A549 (cell line): ENCODE measurements at regions not wholly inside any gene's neighbourhood (a gene's known extent, or its start where the extent isn't known, plus 50 kb on each side); places are given as distances from the start of the nearest gene placed in this dataset.

Experiments
- CEBPB ChIP-seq, 2 experiments: fragments of >200 bp in 1 of 2; sonication (Bioruptor Twin) in 1 of 2; formaldehyde crosslinking in 1 of 2; IDR thresholded peaks; 2 replicates each; pipeline ENCODE4 v1.6.1; 2012 to 2016
- EP300 ChIP-seq, 2 experiments: fragments of >200 bp; sonication (Bioruptor Twin); formaldehyde crosslinking; IDR thresholded peaks; 2 replicates in 1 of 2; 3 replicates in 1 of 2; pipeline ENCODE4 v1.6.1; 2016 to 2017
- PHF8 ChIP-seq: fragments of 200-600 bp; sonication (generic); IDR thresholded peaks from 2 replicates; pipeline ENCODE4 v1.6.1; 2016; ENCODE audit warnings: low read depth, mild to moderate bottlenecking, antibody characterized with exemption, moderate library complexity, borderline replicate concordance
- TF ChIP-seq, protein P1 (sequence below): fragments of >200 bp; sonication (Bioruptor Twin); formaldehyde crosslinking; IDR thresholded peaks from 3 replicates; pipeline ENCODE4 v1.5.1; 2016

DNA sequence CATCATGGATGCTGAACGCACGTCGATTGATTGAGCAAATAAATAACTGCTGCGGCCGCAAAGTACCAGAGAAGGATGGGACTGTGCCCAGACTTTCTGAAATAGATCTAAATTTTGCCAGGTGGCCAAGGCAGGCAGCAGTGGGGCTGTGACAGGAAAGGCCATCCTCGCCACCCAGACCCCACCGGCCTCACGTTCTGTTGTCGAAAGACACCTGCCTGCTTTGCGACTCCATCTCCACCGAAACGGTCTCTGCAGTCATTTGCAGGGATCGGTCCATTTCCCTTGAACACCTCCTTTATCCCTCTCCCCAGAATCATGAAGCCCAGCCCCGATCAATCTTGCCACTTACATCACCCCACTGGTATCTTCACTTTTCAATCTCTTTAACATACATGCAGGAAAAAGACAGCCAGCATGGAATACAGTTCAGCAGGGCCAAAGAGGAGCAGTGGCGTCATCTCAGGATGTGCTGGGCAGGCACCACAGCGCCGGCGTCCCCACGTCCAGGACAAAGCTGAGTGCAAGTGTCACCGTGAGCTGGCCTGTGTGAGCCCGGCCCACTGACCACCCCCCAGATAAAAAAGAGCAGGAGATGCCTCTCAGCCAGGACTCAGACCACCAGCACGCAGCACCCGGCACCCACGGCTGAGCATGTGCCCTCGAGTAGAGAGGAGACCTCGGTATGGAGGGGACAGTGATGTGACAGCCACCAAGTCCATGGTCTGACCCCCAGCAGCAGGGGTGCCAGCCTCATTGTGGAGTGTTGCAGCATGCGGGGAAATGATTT lies 610.3 kb downstream of the TBC1D22A start:
- TF ChIP-seq, protein P1, sequence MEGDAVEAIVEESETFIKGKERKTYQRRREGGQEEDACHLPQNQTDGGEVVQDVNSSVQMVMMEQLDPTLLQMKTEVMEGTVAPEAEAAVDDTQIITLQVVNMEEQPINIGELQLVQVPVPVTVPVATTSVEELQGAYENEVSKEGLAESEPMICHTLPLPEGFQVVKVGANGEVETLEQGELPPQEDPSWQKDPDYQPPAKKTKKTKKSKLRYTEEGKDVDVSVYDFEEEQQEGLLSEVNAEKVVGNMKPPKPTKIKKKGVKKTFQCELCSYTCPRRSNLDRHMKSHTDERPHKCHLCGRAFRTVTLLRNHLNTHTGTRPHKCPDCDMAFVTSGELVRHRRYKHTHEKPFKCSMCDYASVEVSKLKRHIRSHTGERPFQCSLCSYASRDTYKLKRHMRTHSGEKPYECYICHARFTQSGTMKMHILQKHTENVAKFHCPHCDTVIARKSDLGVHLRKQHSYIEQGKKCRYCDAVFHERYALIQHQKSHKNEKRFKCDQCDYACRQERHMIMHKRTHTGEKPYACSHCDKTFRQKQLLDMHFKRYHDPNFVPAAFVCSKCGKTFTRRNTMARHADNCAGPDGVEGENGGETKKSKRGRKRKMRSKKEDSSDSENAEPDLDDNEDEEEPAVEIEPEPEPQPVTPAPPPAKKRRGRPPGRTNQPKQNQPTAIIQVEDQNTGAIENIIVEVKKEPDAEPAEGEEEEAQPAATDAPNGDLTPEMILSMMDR = no peak
- no peak for TF ChIP-seq PHF8
- no peak for TF ChIP-seq CEBPB (IDR thresholded peaks at IDR 0.05)
- TF ChIP-seq EP300 (IDR thresholded peaks at IDR 0.05) = no peak
